ENCODE measurements at regions not wholly inside any gene's neighbourhood (a gene's known extent, or its start where the extent isn't known, plus 50 kb on each side); places are given as distances from the start of the nearest gene placed in this dataset.
"Not testable (repeated sequence)": the region's sequence is repeated elsewhere in the genome, so short reads cannot be mapped to it uniquely, and the experiment has no call there.

DNA sequence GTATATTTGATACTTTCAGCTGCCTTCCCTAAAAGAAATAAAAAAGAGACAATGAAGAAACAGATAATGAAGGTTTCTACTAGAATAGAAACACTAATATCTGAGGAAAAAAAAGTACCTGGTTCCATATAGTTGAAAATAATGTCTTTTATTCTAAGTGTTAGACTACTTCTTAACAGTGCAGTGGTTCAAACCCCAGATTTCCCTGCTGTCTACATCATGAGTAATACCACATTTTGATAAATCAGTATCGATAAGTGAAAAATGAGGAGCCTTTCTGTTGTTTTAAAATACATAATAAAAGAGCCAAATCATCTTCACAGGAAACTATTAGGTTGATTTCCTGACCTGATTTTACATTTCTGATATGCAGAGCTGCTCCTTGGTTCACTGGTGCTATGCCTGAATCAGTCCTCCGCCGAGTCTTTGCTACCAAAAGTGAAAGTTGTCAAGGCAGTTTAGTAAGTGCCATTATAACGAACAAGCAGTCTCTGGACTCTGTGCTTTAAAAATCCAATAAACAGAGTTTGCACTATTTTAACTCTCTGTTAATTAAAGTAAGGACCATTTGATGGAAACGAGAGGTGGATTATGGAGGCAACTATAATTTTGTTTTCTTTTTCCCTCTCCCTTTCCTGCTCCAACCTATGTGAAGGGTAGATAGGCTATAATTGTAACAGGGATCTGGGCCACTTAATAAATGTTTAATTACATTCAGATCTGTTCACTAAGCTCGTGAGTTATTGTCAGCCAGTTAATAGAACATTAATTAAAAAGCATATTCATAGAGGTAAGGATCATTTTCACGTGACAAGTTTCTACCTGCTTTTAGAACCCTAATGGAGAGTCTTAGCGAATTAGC lies 724.5 kb upstream of the RAG2 start:
- no peak for DNase-seq (ENCODE audit: low read depth)

DNA sequence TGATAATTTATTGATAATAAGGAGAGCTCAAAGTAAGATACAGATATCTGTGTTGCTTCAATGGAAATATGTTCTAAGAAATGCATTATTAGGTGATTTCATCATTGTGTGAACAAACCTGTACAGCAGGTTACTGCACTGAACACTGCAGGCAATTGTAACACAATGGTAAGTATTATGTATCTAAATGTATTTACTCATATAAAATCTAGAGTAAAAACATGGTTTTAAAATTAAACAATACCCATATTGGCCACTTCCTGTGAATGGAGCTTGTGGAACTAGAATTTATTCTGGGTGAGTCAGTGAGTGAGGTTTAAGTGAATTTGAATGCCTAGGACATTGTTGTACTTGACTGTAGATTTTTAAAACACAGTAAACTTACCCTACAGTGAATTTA lies 722.9 kb upstream of the RAG2 start:
- no peak for DNase-seq (ENCODE audit: low read depth)

DNA sequence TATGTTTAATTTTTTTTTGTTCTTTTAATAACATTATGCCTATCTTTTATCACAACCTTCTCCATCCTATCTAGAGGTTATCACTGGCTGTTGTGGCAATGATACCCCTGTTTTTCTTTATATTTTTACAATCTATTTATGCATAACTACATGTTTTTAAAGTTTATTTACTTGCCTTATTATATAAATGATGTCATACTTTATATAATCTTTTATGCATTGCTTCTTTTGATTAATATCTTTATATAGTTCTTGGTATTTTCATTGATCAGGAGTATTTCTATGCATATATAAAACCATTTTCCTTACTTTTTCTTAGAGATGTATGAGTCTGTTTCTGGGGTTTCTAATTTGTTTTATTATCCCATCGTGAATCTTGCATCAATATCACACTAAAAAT lies 719.8 kb upstream of the RAG2 start:
- no peak for DNase-seq (ENCODE audit: low read depth)

DNA sequence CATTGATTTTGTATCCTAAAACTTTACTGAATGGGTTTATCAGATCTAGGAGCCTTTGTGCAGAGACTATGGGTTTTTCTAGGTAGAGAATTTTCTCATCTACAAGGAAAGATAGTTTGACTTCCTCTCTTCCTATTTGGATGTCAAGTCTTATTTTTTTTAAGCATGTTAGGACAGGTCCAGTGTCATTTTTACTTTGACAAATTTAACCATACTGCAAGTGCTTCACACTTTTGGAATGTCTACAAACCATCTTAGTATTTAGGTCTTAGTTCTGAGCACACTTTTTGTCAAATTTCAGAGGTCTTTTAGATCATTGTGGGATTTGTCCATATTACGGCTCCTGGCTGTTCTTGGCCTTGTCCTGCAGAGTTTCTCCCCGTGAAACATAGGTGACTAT lies 715.2 kb upstream of the RAG2 start:
- DNase-seq (ENCODE audit: low read depth) = no peak

DNA sequence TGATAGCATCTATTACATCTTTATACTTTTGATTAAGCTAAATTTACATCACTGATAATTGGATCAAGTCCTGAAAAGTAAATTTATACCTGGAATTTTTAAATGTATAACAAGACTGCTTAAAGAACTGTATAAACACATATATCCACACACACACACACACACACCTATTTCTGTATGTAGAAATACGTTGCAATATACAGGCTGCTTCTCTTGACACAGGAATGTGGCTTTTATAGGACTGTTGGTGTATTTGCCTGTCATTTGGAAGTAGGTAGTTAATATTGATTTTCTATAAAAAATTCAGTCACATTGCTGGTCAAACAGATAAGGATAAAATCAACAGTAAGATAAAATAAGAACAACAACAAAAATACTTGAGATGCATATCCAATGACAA lies 708.5 kb upstream of the RAG2 start:
- no peak for DNase-seq (ENCODE audit: low read depth)

DNA sequence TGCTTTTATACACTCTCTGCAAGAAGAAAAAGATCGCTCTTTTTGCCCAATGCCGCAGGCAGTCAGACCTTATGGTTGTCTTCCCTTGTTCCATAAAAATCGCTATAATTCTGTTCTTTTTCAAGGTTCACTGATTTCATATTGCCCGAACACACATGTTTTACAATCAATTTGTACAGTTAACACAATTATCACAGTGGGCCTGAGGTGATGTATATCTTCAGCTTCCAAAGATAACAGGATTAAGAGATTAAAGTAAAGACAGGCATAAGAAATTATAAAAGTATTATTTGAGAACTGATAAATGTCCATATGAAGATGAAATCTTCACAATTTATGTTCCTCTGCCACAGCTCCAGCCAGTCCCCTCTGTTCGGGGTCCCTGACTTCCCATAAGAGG lies 703.4 kb upstream of the RAG2 start:
- DNase-seq (ENCODE audit: low read depth) = not testable (repeated sequence)

DNA sequence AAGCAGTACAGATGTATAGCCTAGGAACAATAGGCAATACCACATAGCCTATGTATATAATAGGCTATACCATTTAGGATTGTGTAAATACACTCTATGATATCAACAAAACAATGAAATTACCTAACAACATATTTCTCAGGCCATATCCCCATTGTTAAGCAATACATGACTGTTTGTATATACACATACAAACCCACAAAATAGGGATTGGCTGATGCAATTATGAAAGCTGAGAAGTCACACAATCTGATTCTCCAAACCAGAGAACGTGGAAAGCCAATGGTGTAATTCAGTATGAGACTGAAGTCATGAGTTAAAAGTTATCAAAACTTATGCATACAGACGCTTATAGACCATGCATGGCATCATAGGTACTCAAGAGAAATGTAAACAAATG lies 700.1 kb upstream of the RAG2 start:
- no peak for DNase-seq (ENCODE audit: low read depth)

DNA sequence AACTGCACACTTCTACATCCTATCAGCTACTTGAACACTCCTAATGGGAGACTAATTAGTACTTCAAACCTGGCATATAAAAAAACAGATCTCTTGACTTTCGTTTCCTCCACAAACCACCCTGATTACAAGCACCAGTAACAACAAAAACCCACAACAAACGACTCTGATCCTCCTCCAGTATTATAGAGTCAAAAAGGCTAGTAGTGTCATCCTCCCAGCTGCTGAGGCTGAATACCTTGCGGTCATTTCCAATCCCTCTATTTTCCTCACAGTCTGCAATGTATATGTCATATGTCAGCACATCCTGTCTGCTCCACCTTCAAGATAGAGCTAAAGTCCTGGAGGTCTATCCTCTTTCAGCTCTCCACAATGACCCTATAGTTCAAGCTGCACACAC lies 688.9 kb upstream of the RAG2 start:
- no peak for DNase-seq (ENCODE audit: low read depth)

DNA sequence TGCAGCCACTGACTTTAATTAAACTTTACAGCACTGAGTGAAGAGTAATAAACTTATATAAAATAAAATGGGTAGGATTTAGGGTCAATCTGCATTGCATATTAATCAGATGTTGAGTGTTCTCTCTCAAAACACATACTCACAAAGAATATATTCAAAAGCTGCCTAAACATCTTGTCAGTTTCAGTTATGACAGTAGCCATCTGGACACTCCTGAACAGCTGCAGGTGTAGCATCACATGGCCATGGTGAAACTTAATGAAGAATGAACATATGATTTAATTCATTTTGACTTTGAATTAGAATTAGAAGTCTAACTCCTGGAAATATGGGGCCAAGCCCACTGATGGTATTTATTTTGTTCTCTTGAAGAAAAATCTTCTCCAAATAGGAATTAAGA lies 684.3 kb upstream of the RAG2 start:
- no peak for DNase-seq (ENCODE audit: low read depth)

DNA sequence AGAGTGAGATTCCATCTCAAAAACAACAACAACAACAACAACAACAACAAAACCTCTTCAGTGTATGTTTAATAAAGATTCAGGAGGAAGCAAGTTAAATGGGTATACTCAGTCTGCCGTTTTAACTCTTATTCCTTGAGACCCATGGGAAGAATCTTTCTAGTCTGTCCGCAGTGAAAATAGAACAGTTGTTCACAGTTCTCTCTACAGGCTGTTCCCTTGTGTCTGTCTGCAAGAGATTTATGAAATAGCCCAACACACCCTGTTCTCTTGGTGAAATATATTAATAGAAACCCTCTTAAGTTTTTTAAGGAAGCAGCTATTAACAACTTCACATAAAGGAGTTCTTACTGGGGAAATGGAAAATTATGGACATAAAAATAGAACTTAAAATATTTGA lies 682.2 kb upstream of the RAG2 start:
- no peak for DNase-seq (ENCODE audit: low read depth)

DNA sequence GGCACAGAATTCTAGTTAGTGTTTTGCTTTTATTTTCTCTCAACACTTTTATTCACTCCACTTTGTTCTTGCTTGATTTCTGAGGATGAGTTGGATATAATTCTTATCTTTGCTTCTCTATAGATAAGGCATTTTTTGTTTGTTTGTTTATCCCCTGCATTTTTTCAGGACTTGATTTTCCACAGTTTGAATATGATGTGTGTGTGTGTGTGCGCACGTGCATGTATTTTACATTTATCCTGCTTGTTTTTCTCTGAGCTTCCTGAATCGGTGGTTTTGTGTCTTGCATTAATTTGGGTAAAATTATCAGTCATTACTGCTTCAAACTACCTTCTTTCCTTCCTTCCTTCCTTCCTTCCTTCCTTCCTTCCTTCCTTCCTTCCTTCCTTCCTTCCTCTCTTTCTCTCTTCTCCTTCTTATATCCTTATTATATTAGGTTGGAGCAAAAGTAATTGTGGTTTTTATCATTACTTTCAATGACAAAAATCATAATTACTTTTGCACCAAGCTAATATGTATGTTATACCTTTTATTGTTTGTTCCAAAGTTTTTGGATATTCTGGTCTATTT lies 679.9 kb upstream of the RAG2 start:
- no peak for DNase-seq (ENCODE audit: low read depth)

DNA sequence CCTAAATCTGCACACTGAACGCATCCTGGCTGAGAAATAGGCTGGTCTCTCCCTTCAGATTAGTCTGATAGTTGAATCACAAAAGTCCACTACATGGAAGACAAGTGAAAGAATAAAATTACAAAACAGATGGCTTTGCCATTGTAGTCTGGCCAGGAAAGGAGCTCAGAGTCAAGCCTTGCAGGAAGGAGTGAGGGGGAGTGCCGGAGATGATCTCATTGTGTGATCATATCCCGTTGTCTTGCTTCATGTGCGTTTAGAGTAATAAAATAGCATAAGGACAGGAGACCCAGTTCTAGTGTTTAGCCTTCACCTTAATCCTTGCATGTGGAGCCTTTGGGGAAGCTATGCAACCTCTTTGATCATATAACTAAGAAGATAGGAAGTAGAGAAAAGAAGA lies 666.7 kb upstream of the RAG2 start:
- DNase-seq (ENCODE audit: low read depth) = no peak

DNA sequence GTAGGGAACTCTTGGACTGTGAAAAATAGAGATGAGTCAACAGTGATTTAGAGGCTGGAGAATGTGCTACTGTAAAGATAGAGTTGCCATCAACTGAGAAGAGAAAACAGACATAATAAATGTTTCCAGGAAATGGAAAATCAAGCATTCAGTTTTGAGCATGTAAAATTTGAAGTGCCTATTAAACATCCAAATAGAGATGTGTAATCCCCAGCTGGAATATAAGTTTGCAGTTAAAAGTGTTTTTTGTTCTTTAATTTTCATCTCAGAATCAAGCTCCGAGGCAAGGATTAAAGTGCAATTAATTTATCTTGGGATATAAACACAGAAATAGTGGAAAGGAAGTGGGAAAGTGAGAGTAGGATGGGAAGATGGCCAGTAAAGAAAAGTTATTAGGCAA lies 666.0 kb upstream of the RAG2 start:
- no peak for DNase-seq (ENCODE audit: low read depth)

DNA sequence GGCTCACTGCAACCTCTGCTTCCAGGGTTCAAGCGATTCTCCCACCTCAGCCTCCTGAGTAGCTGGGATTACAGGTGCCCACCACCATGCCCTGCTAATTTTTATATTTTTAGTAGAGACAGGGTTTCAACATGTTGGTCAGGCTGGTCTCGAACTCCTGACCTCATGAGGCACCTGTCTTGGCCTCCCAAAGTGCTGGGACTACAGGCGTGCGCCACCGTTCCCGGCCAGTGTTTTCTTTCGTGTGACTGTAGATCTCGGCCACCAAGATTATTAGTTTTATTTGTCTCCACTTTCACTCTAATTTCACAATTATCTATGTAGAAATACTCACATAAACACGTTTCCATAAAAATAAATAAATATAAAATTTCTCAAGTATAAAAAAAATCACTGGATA lies 665.4 kb upstream of the RAG2 start:
- DNase-seq (ENCODE audit: low read depth) = not testable (repeated sequence)

DNA sequence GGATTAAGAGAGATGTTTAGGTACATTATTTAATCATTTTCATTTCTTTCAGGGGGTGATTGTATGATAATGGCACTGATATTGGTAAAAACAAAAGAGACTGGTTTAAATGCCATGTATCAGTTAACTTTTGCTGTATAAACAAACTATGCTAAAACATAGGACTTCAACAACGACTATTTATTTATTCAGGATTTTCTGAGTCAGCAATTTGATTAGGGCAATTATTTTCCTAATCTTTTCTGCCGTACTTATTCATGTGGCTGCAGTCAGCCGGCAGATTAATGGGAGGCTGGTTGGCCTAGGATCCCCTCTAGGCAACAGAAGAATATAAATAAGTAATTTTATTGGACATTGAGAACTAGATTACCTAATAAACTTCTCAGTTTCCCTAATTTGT lies 661.7 kb upstream of the RAG2 start:
- DNase-seq (ENCODE audit: low read depth) = no peak

DNA sequence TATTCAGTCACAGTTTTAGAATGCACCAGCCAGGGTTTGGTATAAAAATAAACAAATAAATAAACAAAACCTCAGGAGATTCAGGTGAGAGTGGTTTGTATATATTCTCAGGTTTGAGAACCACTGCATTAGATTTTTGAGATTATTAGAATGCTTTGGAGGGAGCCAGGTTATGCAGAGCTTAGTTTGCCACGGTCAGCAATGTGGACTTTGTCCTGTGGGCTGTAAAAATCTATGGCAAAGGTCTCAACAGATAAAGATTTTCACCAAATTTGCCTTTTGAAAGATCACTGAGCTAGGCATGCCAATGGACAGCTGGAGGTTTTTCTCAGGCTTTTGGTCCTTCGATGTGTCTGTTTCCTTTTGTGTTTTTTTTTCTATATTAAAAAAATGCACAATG lies 650.1 kb upstream of the RAG2 start:
- DNase-seq (ENCODE audit: low read depth) = no peak

DNA sequence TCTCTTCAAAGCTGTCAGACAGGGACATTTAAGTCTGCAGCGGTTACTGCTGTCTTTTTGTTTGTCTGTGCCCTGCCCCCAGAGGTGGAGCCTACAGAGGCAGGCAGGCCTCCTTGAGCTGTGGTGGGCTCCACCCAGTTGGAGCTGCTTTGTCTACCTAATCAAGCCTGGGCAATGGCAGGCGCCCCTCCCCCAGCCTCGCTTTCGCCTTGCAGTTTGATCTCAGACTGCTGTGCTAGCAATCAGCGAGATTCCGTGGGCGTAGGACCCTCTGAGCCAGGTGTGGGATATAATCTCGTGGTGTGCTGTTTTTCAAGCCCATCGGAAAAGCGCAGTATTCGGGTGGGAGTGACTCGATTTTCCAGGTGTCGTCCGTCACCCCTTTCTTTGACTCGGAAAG lies 648.1 kb upstream of the RAG2 start:
- not testable (repeated sequence) for DNase-seq (ENCODE audit: low read depth)

DNA sequence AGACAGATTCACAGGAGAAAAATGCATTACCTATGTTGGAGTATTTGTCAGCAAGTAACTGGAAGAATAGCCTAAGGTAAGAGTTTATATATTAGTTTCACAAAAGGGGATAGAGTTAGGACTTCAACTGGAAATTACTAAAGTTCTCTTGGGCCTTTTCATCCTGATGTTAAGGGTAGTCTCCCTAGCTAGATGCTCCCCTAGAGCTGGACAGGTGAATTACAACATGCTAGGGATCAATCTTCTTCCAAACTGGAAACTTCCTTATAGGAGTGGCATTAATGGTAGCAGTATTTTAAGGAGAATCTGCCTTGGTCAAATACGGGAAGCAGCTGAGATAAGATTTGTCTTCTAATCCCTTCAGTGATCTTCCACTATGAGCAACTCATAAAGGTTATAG lies 632.8 kb upstream of the RAG2 start:
- no peak for DNase-seq (ENCODE audit: low read depth)

DNA sequence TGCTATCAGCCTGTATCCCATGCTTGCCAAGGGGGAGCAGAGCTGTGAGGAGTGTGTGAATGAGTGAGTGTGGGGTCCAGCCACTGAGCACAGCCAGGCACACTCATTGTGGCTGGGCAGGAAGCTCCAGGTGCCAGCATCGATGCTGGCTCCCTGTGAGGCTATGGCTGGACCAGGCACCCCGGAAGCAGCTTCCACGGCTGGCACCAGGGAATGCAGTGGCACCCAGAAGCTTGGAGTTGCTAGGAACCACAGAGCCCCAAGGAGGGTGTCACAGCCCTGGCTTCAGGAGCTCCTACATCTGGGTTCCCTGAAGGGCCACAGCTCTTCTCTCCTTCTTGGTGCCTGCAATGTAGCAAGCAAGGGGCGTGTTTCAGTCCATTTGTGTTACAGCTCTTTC lies 625.9 kb upstream of the RAG2 start:
- no peak for DNase-seq (ENCODE audit: low read depth)

DNA sequence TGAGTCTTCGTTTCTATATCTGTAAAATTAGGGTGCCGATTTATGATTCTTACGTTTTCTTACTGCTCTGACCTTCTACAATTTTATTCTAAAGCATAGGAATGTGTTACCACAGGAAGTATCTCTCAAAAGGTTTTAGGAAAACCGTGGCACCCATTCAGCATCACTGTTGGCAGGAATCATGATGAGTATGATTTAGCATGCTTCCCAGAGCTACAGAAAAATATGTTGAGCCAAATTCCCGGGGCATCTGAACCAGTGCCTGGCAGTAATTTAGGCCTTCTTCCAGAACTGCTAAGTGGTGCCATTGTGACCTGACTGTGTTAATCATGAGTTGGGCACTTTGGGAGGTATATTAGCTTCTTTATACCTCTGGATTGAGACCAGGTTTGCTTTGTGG lies 605.0 kb upstream of the RAG2 start:
- DNase-seq (ENCODE audit: low read depth) = no peak

DNA sequence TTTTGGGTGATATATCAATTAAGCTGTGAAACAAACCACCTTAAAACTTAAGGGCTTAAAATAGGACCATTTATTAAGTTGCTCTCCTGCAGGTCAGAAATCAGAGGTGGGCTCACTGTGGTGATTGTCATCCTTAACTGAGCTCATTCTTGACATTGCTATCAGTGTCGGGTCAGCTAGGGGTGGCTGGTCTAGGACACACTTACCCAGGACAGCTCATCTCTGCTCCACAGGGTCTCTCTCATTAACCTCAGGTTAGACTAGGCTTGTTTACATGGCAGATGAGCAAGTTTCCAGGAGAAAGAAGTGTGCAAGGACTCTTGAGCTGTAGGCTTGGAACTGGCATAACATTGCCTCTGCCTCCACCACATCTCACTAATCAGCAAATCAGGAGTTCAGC lies 601.0 kb upstream of the RAG2 start:
- DNase-seq (ENCODE audit: low read depth) = no peak

DNA sequence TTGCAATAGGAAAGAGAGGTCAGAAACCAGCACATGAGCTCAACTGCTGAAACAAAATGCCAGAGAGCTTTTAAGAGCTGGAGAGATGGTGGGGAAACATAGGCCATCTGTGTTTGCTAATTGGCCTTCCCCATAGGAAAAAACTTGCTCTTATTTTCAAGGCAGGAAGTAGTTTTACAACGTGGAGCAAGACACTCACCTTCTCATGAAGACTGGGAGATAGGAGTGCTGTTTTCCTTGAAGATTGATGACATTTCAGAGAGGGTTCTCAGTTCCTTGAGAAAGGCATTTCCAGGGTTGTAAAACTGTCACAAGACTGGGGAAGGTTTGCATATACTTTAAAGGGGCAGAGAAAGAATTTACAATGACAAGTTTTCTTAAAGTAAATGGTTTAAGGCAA lies 586.3 kb upstream of the RAG2 start:
- no peak for DNase-seq (ENCODE audit: low read depth)

DNA sequence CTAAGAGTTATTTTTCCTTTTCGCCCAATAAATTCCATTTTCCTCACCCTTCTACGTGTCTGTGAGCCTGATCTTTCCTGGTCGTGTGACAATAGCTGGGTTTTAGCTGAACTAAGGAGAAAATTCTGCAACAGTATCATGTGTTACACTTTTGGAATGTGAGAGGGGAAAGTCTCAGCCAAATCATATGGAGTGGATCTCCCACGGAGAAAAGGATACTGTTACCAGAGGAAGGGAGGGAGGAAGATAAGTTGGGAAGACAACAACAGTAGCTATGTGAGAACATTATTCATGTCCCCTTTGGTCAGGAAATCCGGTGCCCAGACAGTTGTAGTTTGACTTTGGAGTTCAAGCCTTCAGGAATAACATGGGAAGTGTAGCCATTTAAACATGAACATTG lies 584.0 kb upstream of the RAG2 start:
- no peak for DNase-seq (ENCODE audit: low read depth)

DNA sequence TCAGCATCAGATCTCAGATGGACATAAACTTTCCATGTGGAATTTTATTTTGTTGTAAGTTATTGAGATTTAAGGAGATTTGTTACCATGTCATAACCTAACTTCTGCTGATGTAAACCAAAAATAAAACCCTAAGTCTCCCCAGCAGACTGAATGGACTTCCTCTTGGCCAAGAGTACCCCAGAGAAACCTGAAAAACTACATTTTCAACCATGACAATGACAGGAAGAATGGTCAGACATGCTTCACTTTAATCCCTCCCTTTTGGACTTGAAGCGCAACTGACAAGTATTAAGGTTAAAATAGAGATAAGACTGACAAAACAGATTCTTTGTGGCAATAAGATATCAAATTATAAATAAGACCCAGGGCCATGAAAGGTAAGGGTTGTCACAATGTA lies 579.7 kb upstream of the RAG2 start:
- no peak for DNase-seq (ENCODE audit: low read depth)

All from EH (cell line).